Sigmoid colon (tissue), 6 donors: ENCODE measurements at regions not wholly inside any gene's neighbourhood (a gene's known extent, or its start where the extent isn't known, plus 50 kb on each side); places are given as distances from the start of the nearest gene placed in this dataset.
"Not testable (repeated sequence)": the region's sequence is repeated elsewhere in the genome, so short reads cannot be mapped to it uniquely, and the experiment has no call there.

Experiments
- DNase-seq: peaks from one replicate; pipeline ENCODE4 v3.0.0-alpha.2; 2019
- H3K27ac ChIP-seq, 4 donors: fragments of 200-600 bp; sonication (generic); one replicate each; pipeline ENCODE4 v1.5.1; 2016 to 2019; ENCODE audit warnings: mild to moderate bottlenecking in 1 of 4
- H3K27me3 ChIP-seq, 3 donors: fragments of 200-600 bp; sonication (generic); one replicate each; pipeline ENCODE4 v1.5.1; 2019; ENCODE audit warnings: mild to moderate bottlenecking in 1 of 3
- H3K36me3 ChIP-seq, 4 donors: fragments of 200-600 bp; sonication (generic); one replicate each; pipeline ENCODE4 v1.5.1; 2016 to 2019
- H3K4me1 ChIP-seq, 4 donors: fragments of 200-600 bp; sonication (generic); one replicate each; pipeline ENCODE4 v1.5.1; 2017 to 2019
- H3K4me3 ChIP-seq, 4 donors: fragments of 200-600 bp; sonication (generic); one replicate each; pipeline ENCODE4 v1.5.1; 2017 to 2019; ENCODE audit warnings: mild to moderate bottlenecking in 2 of 4, moderate library complexity in 1 of 4
- H3K9me3 ChIP-seq, 4 donors: fragments of 200-600 bp in 3 of 4; sonication (generic) in 3 of 4; one replicate each; pipeline versions ENCODE4 v1.5.1 to v1.6.1; 2013 to 2019
- EP300 ChIP-seq, 4 donors: sonication (generic); formaldehyde crosslinking; IDR thresholded peaks; one replicate each; pipeline ENCODE4 v1.6.1; 2017; ENCODE audit warnings: antibody characterized with exemption in 4 of 4
- POLR2A ChIP-seq, 2 donors: fragments of 450-650 bp; IDR thresholded peaks; one replicate each; pipeline ENCODE4 v1.6.1; 2016; ENCODE audit warnings: antibody characterized with exemption in 2 of 2, mild to moderate bottlenecking in 2 of 2, moderate library complexity in 2 of 2
- POLR2AphosphoS5 ChIP-seq, 4 donors: sonication (generic); formaldehyde crosslinking; IDR thresholded peaks; one replicate each; pipeline ENCODE4 v1.6.1; 2017; ENCODE audit warnings: antibody characterized with exemption in 4 of 4
- WGBS, 2 donors: extraction: QIAGEN DNeasy Blood & Tissue Kit; methylation state at CpG; one replicate each; pipeline ENCODE4 v1.1.7; 2013; 5-methylcytosine and 5-hydroxymethylcytosine counted together
- intact Hi-C: fragments of 100-400 bp; cut with DNase I; formaldehyde crosslinking; loops from one replicate; pipeline ENCODE4 v1.15.1; 2023
- TF ChIP-seq, protein P1 (sequence below), 4 experiments: fragments of 450-650 bp in 3 of 4; fragments of 200-600 bp in 1 of 4; IDR thresholded peaks; one replicate each; pipeline ENCODE4 v1.5.1; 2016 to 2019; ENCODE audit warnings: antibody characterized with exemption in 4 of 4, mild to moderate bottlenecking in 3 of 4, moderate library complexity in 2 of 4
- donor health status: healthy with polysubstance abuse.
- donor health status: healthy.

GRCh38 chr2:23055251-23055650 lies 329.7 kb upstream of the KLHL29 start:
- WGBS, 2 donors: 77 to 85% methylated on average over 4 of the region's 4 CpGs
- TF ChIP-seq EP300 (IDR thresholded peaks at IDR 0.05) (no peak), POLR2A (IDR thresholded peaks at IDR 0.05) (no peak), POLR2AphosphoS5 (IDR thresholded peaks at IDR 0.05) (no peak)
- TF ChIP-seq, protein P1, sequence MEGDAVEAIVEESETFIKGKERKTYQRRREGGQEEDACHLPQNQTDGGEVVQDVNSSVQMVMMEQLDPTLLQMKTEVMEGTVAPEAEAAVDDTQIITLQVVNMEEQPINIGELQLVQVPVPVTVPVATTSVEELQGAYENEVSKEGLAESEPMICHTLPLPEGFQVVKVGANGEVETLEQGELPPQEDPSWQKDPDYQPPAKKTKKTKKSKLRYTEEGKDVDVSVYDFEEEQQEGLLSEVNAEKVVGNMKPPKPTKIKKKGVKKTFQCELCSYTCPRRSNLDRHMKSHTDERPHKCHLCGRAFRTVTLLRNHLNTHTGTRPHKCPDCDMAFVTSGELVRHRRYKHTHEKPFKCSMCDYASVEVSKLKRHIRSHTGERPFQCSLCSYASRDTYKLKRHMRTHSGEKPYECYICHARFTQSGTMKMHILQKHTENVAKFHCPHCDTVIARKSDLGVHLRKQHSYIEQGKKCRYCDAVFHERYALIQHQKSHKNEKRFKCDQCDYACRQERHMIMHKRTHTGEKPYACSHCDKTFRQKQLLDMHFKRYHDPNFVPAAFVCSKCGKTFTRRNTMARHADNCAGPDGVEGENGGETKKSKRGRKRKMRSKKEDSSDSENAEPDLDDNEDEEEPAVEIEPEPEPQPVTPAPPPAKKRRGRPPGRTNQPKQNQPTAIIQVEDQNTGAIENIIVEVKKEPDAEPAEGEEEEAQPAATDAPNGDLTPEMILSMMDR (IDR thresholded peaks at IDR 0.05): no peak
- no peaks in the 10 kb centered on the region for H3K4me1 ChIP-seq
- no peak overlapping the region for H3K4me3 ChIP-seq
- DNase-seq: no peak
- intact Hi-C loops: no loop called here
- H3K9me3 ChIP-seq: no peaks in the 10 kb centered on the region
- H3K36me3 ChIP-seq: no peaks in the 10 kb centered on the region
- no peaks in the 10 kb centered on the region for H3K27me3 ChIP-seq
- H3K27ac ChIP-seq: no peak overlapping the region

DNA sequence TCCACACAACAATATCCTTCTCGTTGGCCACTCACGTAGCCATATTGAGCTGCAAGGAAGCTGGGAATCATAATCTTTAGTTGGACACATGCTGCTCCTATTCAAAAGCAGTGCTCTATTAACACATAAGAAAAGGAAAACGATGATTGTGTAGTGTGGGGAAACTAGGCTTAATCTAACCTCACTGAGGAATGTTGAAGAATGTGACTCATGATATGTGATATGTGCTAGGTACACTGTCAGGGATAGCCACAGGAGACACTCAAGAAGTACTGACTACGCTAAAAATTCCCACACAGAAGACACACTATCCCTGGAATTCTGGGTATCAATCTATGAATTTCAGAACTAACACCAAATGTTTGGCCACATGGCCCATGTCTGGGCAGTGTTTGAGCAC lies 328.1 kb upstream of the KLHL29 start:
- H3K4me3 ChIP-seq, H3K27ac ChIP-seq, H3K4me1 ChIP-seq, H3K9me3 ChIP-seq, intact Hi-C loops, H3K36me3 ChIP-seq, H3K27me3 ChIP-seq, DNase-seq: not testable (repeated sequence)
- WGBS, 2 donors: 88 to 91% methylated on average over 4 of the region's 4 CpGs

GRCh38 chr2:23058435-23058834 lies 326.5 kb upstream of the KLHL29 start:
- Histone ChIP-seq H3K4me3 (no peak overlapping the region), H3K27me3 (no peaks in the 10 kb centered on the region), H3K4me1 (no peaks in the 10 kb centered on the region), H3K27ac (no peak overlapping the region), H3K36me3 (no peaks in the 10 kb centered on the region), H3K9me3 (no peaks in the 10 kb centered on the region)
- intact Hi-C loops: no loop called here
- no peak for DNase-seq
- TF ChIP-seq, protein P1 (IDR thresholded peaks at IDR 0.05): no peak
- TF ChIP-seq POLR2A (IDR thresholded peaks at IDR 0.05) (no peak), EP300 (IDR thresholded peaks at IDR 0.05) (no peak), POLR2AphosphoS5 (IDR thresholded peaks at IDR 0.05) (no peak)
- WGBS, 2 donors: 89 to 91% methylated on average over 9 of the region's 9 CpGs

DNA sequence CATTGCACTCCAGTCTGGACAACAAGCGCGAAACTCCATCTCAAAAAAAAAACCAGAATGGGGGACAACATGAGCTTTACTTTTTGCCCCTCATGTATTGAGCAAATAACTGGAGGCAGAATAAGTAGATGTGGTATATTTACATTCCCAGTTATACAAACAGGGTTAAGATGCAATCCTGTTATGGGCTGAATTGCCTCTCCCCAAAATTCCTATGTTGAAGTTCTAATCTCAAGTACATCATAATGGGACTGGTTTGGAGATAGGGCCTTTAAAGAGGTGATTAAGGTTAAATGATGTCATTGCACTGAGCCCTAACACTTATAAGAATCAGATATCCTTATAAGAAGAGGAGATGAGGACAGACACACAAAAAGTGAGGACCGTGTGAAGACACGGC lies 319.8 kb upstream of the KLHL29 start:
- WGBS, 2 donors: 92 to 99% methylated on average over 4 of the region's 4 CpGs
- H3K9me3 ChIP-seq: no peaks in the 10 kb centered on the region
- no peak for TF ChIP-seq EP300 (IDR thresholded peaks at IDR 0.05)
- no peak for TF ChIP-seq POLR2AphosphoS5 (IDR thresholded peaks at IDR 0.05)
- TF ChIP-seq, protein P1 (IDR thresholded peaks at IDR 0.05): no peak
- no peak for TF ChIP-seq POLR2A (IDR thresholded peaks at IDR 0.05)
- no peak for DNase-seq
- no peaks in the 10 kb centered on the region for H3K27me3 ChIP-seq
- no peak overlapping the region for H3K27ac ChIP-seq
- no peak overlapping the region for H3K4me3 ChIP-seq
- no peaks in the 10 kb centered on the region for H3K4me1 ChIP-seq
- no peaks in the 10 kb centered on the region for H3K36me3 ChIP-seq
- intact Hi-C loops: no loop called here

DNA sequence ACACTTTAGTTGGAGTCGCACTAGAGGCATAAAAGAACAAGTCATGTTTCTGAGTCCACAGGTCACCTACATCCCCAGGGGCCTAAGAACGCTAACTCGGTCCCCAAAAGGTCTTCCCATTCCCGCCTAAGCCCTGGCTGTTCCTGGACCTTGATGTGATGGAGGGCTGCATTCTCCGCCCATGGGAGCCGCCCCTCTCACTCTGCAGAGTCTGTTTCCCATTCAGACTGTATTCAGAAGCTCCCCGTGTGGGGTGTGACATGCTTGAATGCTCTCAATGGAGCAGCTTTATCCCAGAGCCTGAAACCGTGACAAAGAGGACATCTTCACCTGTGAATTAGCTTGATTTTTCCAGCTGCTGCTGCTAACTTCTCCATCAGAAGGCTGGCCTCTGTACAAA lies 319.0 kb upstream of the KLHL29 start:
- 86 to 92% methylated on average over 8 of the region's 8 CpGs for WGBS, 2 donors
- Histone ChIP-seq H3K27ac (no peak overlapping the region), H3K9me3 (no peaks in the 10 kb centered on the region), H3K4me3 (no peak overlapping the region), H3K4me1 (no peaks in the 10 kb centered on the region), H3K27me3 (no peaks in the 10 kb centered on the region), H3K36me3 (no peaks in the 10 kb centered on the region)
- no peak for TF ChIP-seq POLR2A (IDR thresholded peaks at IDR 0.05)
- TF ChIP-seq, protein P1 (IDR thresholded peaks at IDR 0.05): no peak
- TF ChIP-seq POLR2AphosphoS5 (IDR thresholded peaks at IDR 0.05): no peak
- TF ChIP-seq EP300 (IDR thresholded peaks at IDR 0.05): no peak
- intact Hi-C loops: no loop called here
- no peak for DNase-seq
